GM19395 (cell line): ENCODE measurements at regions not wholly inside any gene's neighbourhood (a gene's known extent, or its start where the extent isn't known, plus 50 kb on each side); places are given as distances from the start of the nearest gene placed in this dataset.
A peak's percentile ranks its signal among the peaks of the same experiment; 100 is the strongest.

ENCODE experiments used
- ATAC-seq: cut with Tn5 transposase; IDR thresholded peaks from one replicate; pipeline ENCODE4 v1.9.1; 2021; ENCODE audit warnings: mild to moderate bottlenecking, moderate library complexity; ENCODE audit not compliant: unreplicated experiment

- ATAC-seq = no peak
These were observed 56.4 kb downstream of the CD24 start for GRCh38 chr6:106918115-106918514.

- ATAC-seq = no peak
These were observed 57.6 kb downstream of the CD24 start for GRCh38 chr6:106916891-106917290.

- peak; percentile 91 for ATAC-seq
These were observed 60.8 kb downstream of the CD24 start for GRCh38 chr6:106913676-106914280.

- no peak for ATAC-seq
These were observed 61.4 kb downstream of the CD24 start for GRCh38 chr6:106913111-106913510.

- ATAC-seq = no peak
These were observed 62.4 kb downstream of the CD24 start for GRCh38 chr6:106912091-106912490.

- ATAC-seq = no peak
These were observed 63.3 kb downstream of the CD24 start for GRCh38 chr6:106910999-106911949.

GRCh38 chr6:106908386-106908840, 66.1 kb downstream of the CD24 start:
- ATAC-seq = no peak

- no peak for ATAC-seq
These were observed 66.8 kb downstream of the CD24 start for GRCh38 chr6:106907754-106908153.

- ATAC-seq = no peak
These were observed 68.3 kb downstream of the CD24 start for GRCh38 chr6:106906232-106906631.

GRCh38 chr6:106903299-106903698, 71.2 kb downstream of the CD24 start:
- ATAC-seq = no peak

- ATAC-seq = no peak
These were observed 73.5 kb downstream of the CD24 start for GRCh38 chr6:106901062-106901461.

GRCh38 chr6:106899697-106900096, 74.8 kb downstream of the CD24 start:
- ATAC-seq = no peak

- ATAC-seq = no peak
These were observed 76.9 kb downstream of the CD24 start for GRCh38 chr6:106897580-106897979.

GRCh38 chr6:106895703-106896040, 78.9 kb downstream of the CD24 start:
- ATAC-seq = no peak

GRCh38 chr6:106894978-106895702, 79.4 kb downstream of the CD24 start:
- no peak for ATAC-seq

GRCh38 chr6:106892186-106892585, 82.3 kb downstream of the CD24 start:
- no peak for ATAC-seq

GRCh38 chr6:106890447-106890846, 84.1 kb downstream of the CD24 start:
- no peak for ATAC-seq

- ATAC-seq = no peak
These were observed 84.8 kb downstream of the CD24 start for GRCh38 chr6:106889692-106890091.

GRCh38 chr6:106886922-106887797, 87.4 kb downstream of the CD24 start:
- no peak for ATAC-seq

GRCh38 chr6:106886081-106886843, 88.3 kb downstream of the CD24 start:
- no peak for ATAC-seq
